Endothelial cell of umbilical vein (primary cell): ENCODE measurements at regions not wholly inside any gene's neighbourhood (a gene's known extent, or its start where the extent isn't known, plus 50 kb on each side); places are given as distances from the start of the nearest gene placed in this dataset.

Source experiments
- EZH2 ChIP-seq: IDR thresholded peaks from 2 replicates; pipeline ENCODE4 v1.6.1; 2012; ENCODE audit warnings: borderline replicate concordance, low read depth, mild to moderate bottlenecking, moderate library complexity, low read length, inconsistent platforms; ENCODE audit not compliant: severe bottlenecking
- MYC ChIP-seq: IDR thresholded peaks from one replicate; pipeline ENCODE4 v1.6.1; 2011; ENCODE audit warnings: mild to moderate bottlenecking, low read depth, low read length
- POLR2A ChIP-seq: IDR thresholded peaks from 2 replicates; pipeline ENCODE4 v1.6.1; 2012; ENCODE audit warnings: low read depth, mild to moderate bottlenecking, control low read depth, low read length
- POLR2AphosphoS5 ChIP-seq: IDR thresholded peaks from 2 replicates; pipeline ENCODE4 v1.6.1; 2012; ENCODE audit warnings: low read depth, mild to moderate bottlenecking, control low read depth, low read length, moderate library complexity; ENCODE audit not compliant: insufficient read depth
- TF ChIP-seq, protein P1 (sequence below), 2 donors: IDR thresholded peaks; 1 replicate in 1 of 2; 2 replicates in 1 of 2; pipeline ENCODE4 v1.5.1; 2011; ENCODE audit warnings: low read length in 2 of 2, mild to moderate bottlenecking in 2 of 2, moderate library complexity in 2 of 2, control low read depth in 1 of 2, inconsistent platforms in 1 of 2, low read depth in 1 of 2; ENCODE audit not compliant: insufficient read depth in 1 of 2; ENCODE audit errors: extremely low read depth in 1 of 2

DNA sequence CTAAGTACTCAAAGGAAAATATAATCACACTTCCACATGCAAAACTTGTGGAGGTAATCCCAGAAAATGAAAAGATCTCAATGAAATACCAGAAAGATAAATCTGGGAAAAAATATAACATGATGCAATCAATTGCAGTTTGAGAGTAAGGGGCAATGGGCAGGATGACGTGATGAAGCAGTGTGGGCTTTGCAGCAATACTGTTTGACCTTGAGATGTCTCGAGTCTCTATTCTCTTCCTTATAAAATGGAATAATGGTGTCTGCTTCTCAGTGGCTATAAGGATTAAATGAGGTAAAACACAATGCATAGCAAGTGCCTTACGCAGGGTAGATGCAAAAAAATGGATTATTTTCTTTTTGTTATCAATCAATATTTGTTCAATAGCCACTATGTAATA, 447.5 kb downstream of the BUD13 start:
- TF ChIP-seq POLR2A (no peak), EZH2 (no peak), POLR2AphosphoS5 (no peak), MYC (no peak)
- TF ChIP-seq, protein P1, sequence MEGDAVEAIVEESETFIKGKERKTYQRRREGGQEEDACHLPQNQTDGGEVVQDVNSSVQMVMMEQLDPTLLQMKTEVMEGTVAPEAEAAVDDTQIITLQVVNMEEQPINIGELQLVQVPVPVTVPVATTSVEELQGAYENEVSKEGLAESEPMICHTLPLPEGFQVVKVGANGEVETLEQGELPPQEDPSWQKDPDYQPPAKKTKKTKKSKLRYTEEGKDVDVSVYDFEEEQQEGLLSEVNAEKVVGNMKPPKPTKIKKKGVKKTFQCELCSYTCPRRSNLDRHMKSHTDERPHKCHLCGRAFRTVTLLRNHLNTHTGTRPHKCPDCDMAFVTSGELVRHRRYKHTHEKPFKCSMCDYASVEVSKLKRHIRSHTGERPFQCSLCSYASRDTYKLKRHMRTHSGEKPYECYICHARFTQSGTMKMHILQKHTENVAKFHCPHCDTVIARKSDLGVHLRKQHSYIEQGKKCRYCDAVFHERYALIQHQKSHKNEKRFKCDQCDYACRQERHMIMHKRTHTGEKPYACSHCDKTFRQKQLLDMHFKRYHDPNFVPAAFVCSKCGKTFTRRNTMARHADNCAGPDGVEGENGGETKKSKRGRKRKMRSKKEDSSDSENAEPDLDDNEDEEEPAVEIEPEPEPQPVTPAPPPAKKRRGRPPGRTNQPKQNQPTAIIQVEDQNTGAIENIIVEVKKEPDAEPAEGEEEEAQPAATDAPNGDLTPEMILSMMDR (IDR thresholded peaks at IDR 0.05; ENCODE audit: extremely low read depth in 1 of 2, insufficient read depth in 1 of 2, low read depth in 1 of 2, low read length in 2 of 2), result no peak
